Endothelial cell of umbilical vein (primary cell): ENCODE measurements at regions not wholly inside any gene's neighbourhood (a gene's known extent, or its start where the extent isn't known, plus 50 kb on each side); places are given as distances from the start of the nearest gene placed in this dataset.

Experiments
- BruUV-seq: library from RNA; stranded (reverse); fragments of 400-500 nt; replicated peaks from 2 replicates; lab custom pipeline; 2021; lab: Mats Ljungman, UMichigan
- CTCF ChIA-PET: fragments of 300-600, 350-600 bp; sonication (Branson Sonifier 250); formaldehyde crosslinking; loops from one replicate; lab custom pipeline; 2021; ENCODE audit warnings: antibody characterized with exemption, inconsistent platforms; lab: Charles Lee
- POLR2A ChIA-PET: fragments of 300-600, 350-600 bp; sonication (Branson Sonifier 250); formaldehyde crosslinking; loops from one replicate; lab custom pipeline; 2021; ENCODE audit warnings: antibody characterized with exemption, inconsistent platforms; lab: Charles Lee
- DNase-seq: peaks from one replicate; pipeline ENCODE4 v3.0.0-alpha.2; 2011; ENCODE audit warnings: low read depth, low spot score
- FAIRE-seq: peaks from 2 replicates; lab custom pipeline; 2011; peaks lifted over from hg19 to GRCh38; lab: Jason Lieb, UNC
- H2AFZ ChIP-seq: 2 replicates; pipeline ENCODE4 v1.6.0; 2012; ENCODE audit warnings: low read depth, low read length, control low read depth, inconsistent platforms
- H3K27ac ChIP-seq: 2 replicates; pipeline ENCODE4 v1.5.1; 2011; ENCODE audit warnings: low read depth, mild to moderate bottlenecking, control low read depth, low read length, moderate library complexity; ENCODE audit not compliant: insufficient read depth
- H3K27me3 ChIP-seq, 2 experiments: 2 replicates each; pipeline versions ENCODE4 v1.6.0 to v1.6.1; 2011; ENCODE audit warnings: low read length in 2 of 2, mixed read lengths in 1 of 2; ENCODE audit not compliant: control insufficient read depth in 2 of 2, insufficient read depth in 2 of 2
- H3K36me3 ChIP-seq, 2 experiments: 2 replicates in 1 of 2; 3 replicates in 1 of 2; pipeline ENCODE4 v1.5.1; 2011; ENCODE audit warnings: low read length in 2 of 2, mild to moderate bottlenecking in 1 of 2, moderate library complexity in 1 of 2; ENCODE audit not compliant: control insufficient read depth in 2 of 2, insufficient read depth in 2 of 2; ENCODE audit errors: extremely low read depth in 1 of 2
- H3K4me1 ChIP-seq: 3 replicates; pipeline ENCODE4 v1.5.1; 2011; ENCODE audit warnings: mild to moderate bottlenecking, low read length; ENCODE audit not compliant: control insufficient read depth, insufficient read depth; ENCODE audit errors: extremely low read depth
- H3K4me2 ChIP-seq: 2 replicates; pipeline ENCODE4 v1.6.1; 2011; ENCODE audit warnings: low read length, control low read depth, mixed read lengths; ENCODE audit not compliant: insufficient read depth
- H3K4me3 ChIP-seq, 3 experiments: fragments of 200-600 bp in 1 of 3; sonication (generic), shearing (Covaris generic) in 1 of 3; replicated peaks in 1 of 3; 2 replicates each; pipeline ENCODE4 v1.5.1; 2011 to 2016; ENCODE audit warnings: control low read depth in 3 of 3, low read length in 3 of 3, mild to moderate bottlenecking in 2 of 3, inconsistent platforms in 1 of 3, low read depth in 1 of 3, moderate library complexity in 1 of 3; ENCODE audit not compliant: insufficient read depth in 1 of 3
- H3K79me2 ChIP-seq: 2 replicates; pipeline ENCODE4 v1.6.0; 2012; ENCODE audit warnings: low read length, inconsistent platforms; ENCODE audit not compliant: control insufficient read depth, insufficient read depth
- H3K9ac ChIP-seq: replicated peaks from 2 replicates; pipeline ENCODE3; 2011; ENCODE audit warnings: low read length, control low read depth; ENCODE audit not compliant: insufficient read depth; ENCODE audit errors: extremely low read depth
- H3K9me1 ChIP-seq: replicated peaks from 3 replicates; pipeline ENCODE4 v1.6.0; 2011; ENCODE audit warnings: mild to moderate bottlenecking, low read length; ENCODE audit not compliant: control insufficient read depth, insufficient read depth; ENCODE audit errors: extremely low read depth
- H3K9me3 ChIP-seq: replicated peaks from 2 replicates; pipeline ENCODE4 v1.5.1; 2012; ENCODE audit warnings: low read length, inconsistent platforms; ENCODE audit not compliant: control insufficient read depth, insufficient read depth
- H4K20me1 ChIP-seq: replicated peaks from 2 replicates; pipeline ENCODE3; 2011; ENCODE audit warnings: mild to moderate bottlenecking, low read length; ENCODE audit not compliant: control insufficient read depth, insufficient read depth; ENCODE audit errors: extremely low read depth
- CTCF ChIP-seq, 2 donors: IDR thresholded peaks; 1 replicate in 1 of 2; 2 replicates in 1 of 2; pipeline ENCODE4 v1.5.1; 2011; ENCODE audit warnings: low read length in 2 of 2, mild to moderate bottlenecking in 2 of 2, moderate library complexity in 2 of 2, control low read depth in 1 of 2, inconsistent platforms in 1 of 2, low read depth in 1 of 2; ENCODE audit not compliant: insufficient read depth in 1 of 2; ENCODE audit errors: extremely low read depth in 1 of 2
- EZH2 ChIP-seq: IDR thresholded peaks from 2 replicates; pipeline ENCODE4 v1.6.1; 2012; ENCODE audit warnings: borderline replicate concordance, low read depth, mild to moderate bottlenecking, moderate library complexity, low read length, inconsistent platforms; ENCODE audit not compliant: severe bottlenecking
- FOS ChIP-seq: IDR thresholded peaks from 2 replicates; pipeline ENCODE4 v1.6.1; 2011; ENCODE audit warnings: mild to moderate bottlenecking, low read length, moderate library complexity, borderline replicate concordance; ENCODE audit not compliant: insufficient read depth
- GATA2 ChIP-seq: IDR thresholded peaks from 2 replicates; pipeline ENCODE4 v1.7.0; 2011; ENCODE audit warnings: low read depth, mild to moderate bottlenecking, moderate library complexity, mixed read lengths, low read length; ENCODE audit not compliant: insufficient read length, insufficient read depth
- JUN ChIP-seq: IDR thresholded peaks from 2 replicates; pipeline ENCODE4 v1.6.1; 2011; ENCODE audit warnings: borderline replicate concordance, low read depth; ENCODE audit not compliant: insufficient read length, insufficient read depth
- MYC ChIP-seq: IDR thresholded peaks from one replicate; pipeline ENCODE4 v1.6.1; 2011; ENCODE audit warnings: mild to moderate bottlenecking, low read depth, low read length
- POLR2A ChIP-seq: IDR thresholded peaks from 2 replicates; pipeline ENCODE4 v1.6.1; 2012; ENCODE audit warnings: low read depth, mild to moderate bottlenecking, control low read depth, low read length
- dilution Hi-C: fragments of 300-500 bp; cut with MboI; formaldehyde crosslinking; loops from one replicate; pipeline ENCODE4 v1.15.0; 2019; ENCODE audit warnings: low sequenced_read_pairs; ENCODE audit not compliant: extremely low pct_ligation_motif_present
- intact Hi-C: fragments of 100-400 bp; cut with micrococcal nuclease; formaldehyde crosslinking; loops from one replicate; pipeline ENCODE4 v1.10.0; 2022
- TF ChIP-seq, protein P1 (sequence below): IDR thresholded peaks from 2 replicates; pipeline ENCODE4 v1.6.1; 2011; ENCODE audit not compliant: insufficient read depth, insufficient read length

DNA sequence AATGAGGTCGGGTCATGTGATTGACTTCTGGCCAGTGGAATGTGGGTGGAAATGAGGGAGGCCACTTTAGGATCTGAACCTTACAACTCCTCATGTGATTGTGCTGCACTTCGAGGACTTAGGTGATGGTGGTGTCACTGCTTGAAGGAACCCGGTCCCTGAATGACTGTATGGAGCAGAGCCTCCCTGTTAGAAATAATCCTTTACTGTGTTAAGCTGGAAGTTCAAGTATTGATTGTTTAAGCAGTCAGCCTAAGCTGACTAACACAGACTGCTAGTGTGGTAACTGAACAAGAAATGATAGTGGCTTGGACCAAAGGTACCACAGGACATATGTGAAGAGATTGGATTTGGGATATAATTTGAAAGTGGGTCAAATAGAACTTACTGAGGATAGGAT lies 138.0 kb downstream of the OPN5 start:
- Histone ChIP-seq H3K4me2 (no peak overlapping the region), H3K4me3 (no peak overlapping the region), H3K79me2 (no peaks in the 10 kb centered on the region), H4K20me1 (no peaks in the 10 kb centered on the region), H3K9me1 (no peaks in the 10 kb centered on the region), H2AFZ (no peak overlapping the region), H3K9me3 (no peaks in the 10 kb centered on the region), H3K9ac (no peak overlapping the region), H3K27me3 (no peaks in the 10 kb centered on the region), H3K36me3 (no peaks in the 10 kb centered on the region), H3K27ac (no peak overlapping the region), H3K4me1 (no peaks in the 10 kb centered on the region)
- dilution Hi-C loops (no loop called here), intact Hi-C loops (no loop called here)
- no peak for DNase-seq
- TF ChIP-seq CTCF (IDR thresholded peaks at IDR 0.05; ENCODE audit: extremely low read depth in 1 of 2, insufficient read depth in 1 of 2, low read depth in 1 of 2, low read length in 2 of 2), result no peak
- TF ChIP-seq, protein P1, sequence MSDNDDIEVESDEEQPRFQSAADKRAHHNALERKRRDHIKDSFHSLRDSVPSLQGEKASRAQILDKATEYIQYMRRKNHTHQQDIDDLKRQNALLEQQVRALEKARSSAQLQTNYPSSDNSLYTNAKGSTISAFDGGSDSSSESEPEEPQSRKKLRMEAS, result no peak
- TF ChIP-seq JUN, result no peak
- no peak for TF ChIP-seq FOS
- TF ChIP-seq MYC, result no peak
- no peak for TF ChIP-seq GATA2
- CTCF ChIA-PET, result no interaction called here
- BruUV-seq, result no TSS peak
- POLR2A ChIA-PET, result no interaction called here
- FAIRE-seq, result no peak

- ChIA-PET POLR2A (no interaction called here), CTCF (interaction anchor here (0.8 kb wide), 1 partner anchor 11 kb away, joined by 3 read pairs; no protein-coding TSS in a partner anchor)
- H3K9me1 ChIP-seq, result no peaks in the 10 kb centered on the region
- TF ChIP-seq, protein P1, result no peak
- TF ChIP-seq POLR2A (no peak), JUN (no peak), EZH2 (no peak), GATA2 (no peak), FOS (no peak)
- FAIRE-seq (no peak), DNase-seq (no peak)
- no peaks in the 10 kb centered on the region for H3K4me1 ChIP-seq
- no peaks in the 10 kb centered on the region for H3K36me3 ChIP-seq
- H4K20me1 ChIP-seq, result no peaks in the 10 kb centered on the region
- H3K27ac ChIP-seq, result no peak overlapping the region
- no peak overlapping the region for H3K4me2 ChIP-seq
- H3K9me3 ChIP-seq, result no peaks in the 10 kb centered on the region
- H3K9ac ChIP-seq, result no peak overlapping the region
- intact Hi-C loops (no loop called here), dilution Hi-C loops (no loop called here)
- H3K27me3 ChIP-seq, result no peaks in the 10 kb centered on the region
- H2AFZ ChIP-seq, result no peak overlapping the region
- H3K79me2 ChIP-seq, result no peaks in the 10 kb centered on the region
- H3K4me3 ChIP-seq, result no peak overlapping the region
- no TSS peak for BruUV-seq
These were observed 136.0 kb downstream of the OPN5 start for GRCh38 chr6:47917811-47918210.
